ENCODE measurements at regions not wholly inside any gene's neighbourhood (a gene's known extent, or its start where the extent isn't known, plus 50 kb on each side); places are given as distances from the start of the nearest gene placed in this dataset.
"Not testable (repeated sequence)": the region's sequence is repeated elsewhere in the genome, so short reads cannot be mapped to it uniquely, and the experiment has no call there.

- H3K36me3 Mint-ChIP-seq: no peaks in the 10 kb centered on the region
- peaks cover 3 to 24% (median 11%) of the 10 kb centered on the region in 6 donors for H3K9me3 Mint-ChIP-seq
- no peak overlapping the region for H3K4me3 Mint-ChIP-seq
- H3K27ac Mint-ChIP-seq: no peak overlapping the region
- peaks cover 0 to 3% (median 3%) of the 10 kb centered on the region in 3 donors for H3K27me3 Mint-ChIP-seq (ENCODE audit: low read depth in 3 of 3)
- H3K4me1 Mint-ChIP-seq: no peaks in the 10 kb centered on the region
- DNase-seq: no peak
Measured at GRCh38 chr2:187874786-187875185, 320.6 kb upstream of the TFPI start.

DNA sequence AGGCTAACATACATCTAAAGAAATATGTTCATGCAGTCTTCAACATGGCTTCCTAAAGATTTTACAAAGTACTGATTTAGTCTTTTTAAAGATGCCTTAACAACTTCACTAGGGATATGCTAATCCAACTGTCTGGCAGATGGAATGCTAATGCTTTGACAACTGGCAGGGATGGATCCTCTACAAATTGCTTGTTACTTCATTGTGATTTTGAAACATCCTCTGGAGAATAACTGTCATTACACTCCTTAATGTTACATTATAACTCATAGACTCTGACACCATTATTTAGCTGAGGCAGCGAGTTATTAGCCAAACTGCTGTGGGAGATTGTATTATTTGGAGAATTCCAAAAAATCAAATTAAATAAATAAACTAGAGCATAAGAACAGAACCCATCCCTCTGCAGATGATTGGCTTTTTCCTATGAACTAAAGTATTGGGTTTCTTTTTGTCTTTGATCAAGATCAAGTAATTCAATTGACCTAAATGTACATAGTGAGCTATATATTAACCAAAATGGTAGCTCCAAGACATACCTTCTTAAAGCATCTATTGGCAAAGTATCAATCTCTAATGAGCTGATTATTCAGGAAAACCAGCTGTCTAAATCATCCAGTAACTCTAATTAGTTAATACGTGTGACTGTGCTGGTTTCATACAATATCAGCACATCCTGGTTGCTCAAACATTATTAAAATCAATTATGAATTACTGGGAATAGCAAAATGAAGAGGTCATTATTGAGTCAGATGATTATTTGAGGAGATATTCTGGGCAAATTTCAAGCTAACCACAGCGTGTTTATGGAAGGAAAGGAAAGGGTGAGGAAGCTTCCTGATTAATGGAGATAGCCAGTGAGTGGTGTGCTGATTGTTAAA lies 321.3 kb upstream of the TFPI start:
- no peak for DNase-seq
- Mint-ChIP-seq H3K27ac (no peak overlapping the region), H3K27me3 (ENCODE audit: low read depth in 3 of 3) (peaks cover 0 to 3% (median 3%) of the 10 kb centered on the region in 3 donors), H3K36me3 (no peaks in the 10 kb centered on the region), H3K9me3 (peaks cover under 1 to 24% (median 10%) of the 10 kb centered on the region in 6 donors), H3K4me3 (no peak overlapping the region), H3K4me1 (no peaks in the 10 kb centered on the region)

DNA sequence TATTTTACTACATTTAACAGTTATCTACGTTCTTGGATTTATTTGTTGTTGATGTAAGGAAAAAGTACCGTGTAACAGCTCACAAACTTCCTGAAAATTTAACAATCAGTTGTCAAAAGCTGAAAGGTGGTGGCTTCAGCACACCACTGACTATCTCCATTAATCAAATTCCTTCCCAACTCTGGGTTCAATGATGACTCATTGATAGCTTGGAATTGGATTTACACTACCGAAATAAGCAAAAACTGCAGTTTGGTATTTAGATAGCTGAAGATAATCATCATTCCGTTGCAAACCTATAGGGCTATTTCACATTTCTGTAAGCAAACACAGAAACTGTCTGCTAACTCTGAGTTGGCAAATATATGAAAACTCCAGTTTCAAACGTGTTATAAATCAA lies 322.3 kb upstream of the TFPI start:
- DNase-seq: no peak
- H3K9me3 Mint-ChIP-seq: peaks cover 0 to 24% (median 11%) of the 10 kb centered on the region in 6 donors
- H3K4me1 Mint-ChIP-seq: no peaks in the 10 kb centered on the region
- no peak overlapping the region for H3K27ac Mint-ChIP-seq
- peaks cover 0 to 3% (median 3%) of the 10 kb centered on the region in 3 donors for H3K27me3 Mint-ChIP-seq (ENCODE audit: low read depth in 3 of 3)
- no peaks in the 10 kb centered on the region for H3K36me3 Mint-ChIP-seq
- H3K4me3 Mint-ChIP-seq: no peak overlapping the region

DNA sequence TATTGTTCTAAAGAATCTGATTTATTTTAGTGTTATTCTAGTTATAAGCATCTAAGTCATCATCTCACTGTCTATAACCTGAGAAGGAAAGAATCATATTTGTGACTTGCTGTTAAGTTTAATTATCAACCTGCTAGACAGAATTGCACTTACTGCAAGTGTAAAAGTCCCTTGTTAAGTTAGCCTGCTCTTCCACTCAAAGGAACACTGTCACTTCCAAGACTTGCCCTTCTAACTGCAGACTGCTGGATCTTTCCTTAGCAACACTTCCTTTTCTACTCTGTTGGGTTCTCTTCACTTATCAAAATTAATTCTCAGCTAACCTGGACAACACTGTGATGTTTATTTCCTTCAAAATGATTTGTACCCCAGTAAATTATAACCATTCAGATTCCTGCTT lies 323.2 kb upstream of the TFPI start:
- Mint-ChIP-seq H3K9me3 (peaks cover 2 to 24% (median 10%) of the 10 kb centered on the region in 6 donors), H3K27ac (no peak overlapping the region), H3K4me3 (no peak overlapping the region), H3K36me3 (no peaks in the 10 kb centered on the region), H3K4me1 (no peaks in the 10 kb centered on the region), H3K27me3 (ENCODE audit: low read depth in 3 of 3) (peaks cover 0 to 3% (median 0%) of the 10 kb centered on the region in 3 donors)
- DNase-seq: no peak

- no peak for DNase-seq
- Mint-ChIP-seq H3K27me3 (ENCODE audit: low read depth in 3 of 3) (peaks cover 0 to 3% (median 0%) of the 10 kb centered on the region in 3 donors), H3K4me1 (no peaks in the 10 kb centered on the region), H3K4me3 (no peak overlapping the region), H3K36me3 (no peaks in the 10 kb centered on the region), H3K9me3 (peaks cover 5 to 24% (median 11%) of the 10 kb centered on the region in 6 donors), H3K27ac (no peak overlapping the region)
Measured at GRCh38 chr2:187878112-187878511, 323.9 kb upstream of the TFPI start.

GRCh38 chr2:187879491-187879890 lies 325.3 kb upstream of the TFPI start:
- H3K27ac Mint-ChIP-seq: no peak overlapping the region
- H3K4me3 Mint-ChIP-seq: no peak overlapping the region
- DNase-seq: no peak
- peaks cover 0 to 3% (median 0%) of the 10 kb centered on the region in 3 donors for H3K27me3 Mint-ChIP-seq (ENCODE audit: low read depth in 3 of 3)
- H3K4me1 Mint-ChIP-seq: no peaks in the 10 kb centered on the region
- H3K36me3 Mint-ChIP-seq: no peaks in the 10 kb centered on the region
- peaks cover 6 to 18% (median 10%) of the 10 kb centered on the region in 6 donors for H3K9me3 Mint-ChIP-seq

- Mint-ChIP-seq H3K27me3 (ENCODE audit: low read depth in 3 of 3) (no peaks in the 10 kb centered on the region), H3K9me3 (peaks cover 7 to 20% (median 10%) of the 10 kb centered on the region in 6 donors), H3K27ac (no peak overlapping the region), H3K4me1 (no peaks in the 10 kb centered on the region), H3K4me3 (no peak overlapping the region), H3K36me3 (no peaks in the 10 kb centered on the region)
- DNase-seq: no peak
Measured at GRCh38 chr2:187884003-187884402, 329.8 kb upstream of the TFPI start.

DNA sequence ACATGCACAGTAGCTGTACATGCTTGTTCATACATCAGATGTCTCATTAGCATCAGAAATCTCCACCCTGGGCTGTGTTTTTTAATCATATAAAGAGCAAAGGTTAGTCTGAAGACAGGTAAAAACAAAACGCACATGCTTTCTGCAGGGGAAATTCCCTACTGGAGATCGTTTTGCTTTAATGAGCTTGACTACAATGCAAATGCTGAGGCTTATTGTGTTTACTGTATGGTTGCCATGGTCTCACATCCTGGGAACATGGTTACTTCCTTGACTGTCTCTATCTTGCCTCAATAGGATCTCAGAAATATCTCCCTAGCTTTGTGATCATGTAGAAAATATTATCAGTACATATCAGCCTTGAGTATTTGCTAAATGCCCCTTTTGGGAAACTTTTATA lies 336.5 kb upstream of the TFPI start:
- Mint-ChIP-seq H3K27me3 (ENCODE audit: low read depth in 3 of 3) (no peaks in the 10 kb centered on the region), H3K9me3 (peaks cover under 1 to 27% (median 9%) of the 10 kb centered on the region in 6 donors), H3K4me3 (no peak overlapping the region), H3K4me1 (no peaks in the 10 kb centered on the region), H3K27ac (no peak overlapping the region), H3K36me3 (no peaks in the 10 kb centered on the region)
- no peak for DNase-seq

GRCh38 chr2:187900021-187900420 lies 345.8 kb upstream of the TFPI start:
- no peaks in the 10 kb centered on the region for H3K4me1 Mint-ChIP-seq
- peaks cover 15 to 28% (median 21%) of the 10 kb centered on the region in 6 donors for H3K9me3 Mint-ChIP-seq
- DNase-seq: no peak
- H3K27me3 Mint-ChIP-seq (ENCODE audit: low read depth in 3 of 3): no peaks in the 10 kb centered on the region
- no peak overlapping the region for H3K27ac Mint-ChIP-seq
- no peak overlapping the region for H3K4me3 Mint-ChIP-seq
- H3K36me3 Mint-ChIP-seq: no peaks in the 10 kb centered on the region

- H3K36me3 Mint-ChIP-seq: no peaks in the 10 kb centered on the region
- H3K27ac Mint-ChIP-seq: no peak overlapping the region
- no peaks in the 10 kb centered on the region for H3K27me3 Mint-ChIP-seq (ENCODE audit: low read depth in 3 of 3)
- no peak overlapping the region for H3K4me3 Mint-ChIP-seq
- DNase-seq: no peak
- no peaks in the 10 kb centered on the region for H3K4me1 Mint-ChIP-seq
- H3K9me3 Mint-ChIP-seq: peaks cover 10 to 31% (median 20%) of the 10 kb centered on the region in 6 donors
Measured at GRCh38 chr2:187906021-187906420, 351.8 kb upstream of the TFPI start.

- H3K27ac Mint-ChIP-seq; H3K36me3 Mint-ChIP-seq; H3K27me3 Mint-ChIP-seq (ENCODE audit: low read depth in 3 of 3); H3K4me3 Mint-ChIP-seq; H3K4me1 Mint-ChIP-seq; DNase-seq: not testable (repeated sequence)
- H3K9me3 Mint-ChIP-seq: peaks cover 2 to 18% (median 10%) of the 10 kb centered on the region in 6 donors
Measured at GRCh38 chr2:187910922-187911321, 356.7 kb upstream of the TFPI start.

GRCh38 chr2:187912950-187913349 lies 358.7 kb upstream of the TFPI start:
- no peaks in the 10 kb centered on the region for H3K36me3 Mint-ChIP-seq
- H3K27ac Mint-ChIP-seq: no peak overlapping the region
- peaks cover 0 to 2% (median 0%) of the 10 kb centered on the region in 3 donors for H3K27me3 Mint-ChIP-seq (ENCODE audit: low read depth in 3 of 3)
- no peaks in the 10 kb centered on the region for H3K4me1 Mint-ChIP-seq
- no peak overlapping the region for H3K4me3 Mint-ChIP-seq
- DNase-seq: no peak
- H3K9me3 Mint-ChIP-seq: peaks cover 0 to 12% (median 7%) of the 10 kb centered on the region in 6 donors

- Mint-ChIP-seq H3K27me3 (ENCODE audit: low read depth in 3 of 3) (peaks cover 0 to 2% (median 0%) of the 10 kb centered on the region in 3 donors), H3K36me3 (no peaks in the 10 kb centered on the region), H3K4me1 (no peaks in the 10 kb centered on the region), H3K27ac (no peak overlapping the region), H3K9me3 (peaks cover 3 to 13% (median 4%) of the 10 kb centered on the region in 6 donors), H3K4me3 (no peak overlapping the region)
- no peak for DNase-seq
Measured at GRCh38 chr2:187915810-187916209, 361.6 kb upstream of the TFPI start.

DNA sequence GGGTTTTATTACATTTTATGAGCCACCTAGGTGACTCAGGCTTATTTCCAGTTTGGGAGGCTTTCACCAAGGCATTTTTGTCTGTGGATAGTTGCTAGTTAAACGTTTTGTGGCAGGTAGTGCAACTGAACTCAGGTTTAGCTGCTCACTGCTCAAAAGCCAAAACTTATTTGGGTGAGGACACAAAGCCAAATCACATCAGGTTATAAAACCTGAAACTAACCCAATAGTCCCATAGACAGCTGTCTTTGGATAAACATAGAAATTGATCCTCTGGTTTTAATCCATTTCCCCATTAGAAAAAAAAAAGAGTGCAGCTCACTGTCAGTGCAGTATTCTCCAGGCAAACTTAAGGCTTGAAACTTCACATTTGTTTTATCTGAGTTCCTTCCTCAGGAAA lies 362.6 kb upstream of the TFPI start:
- no peak overlapping the region for H3K27ac Mint-ChIP-seq
- no peak overlapping the region for H3K4me3 Mint-ChIP-seq
- H3K4me1 Mint-ChIP-seq: no peaks in the 10 kb centered on the region
- DNase-seq: no peak
- H3K36me3 Mint-ChIP-seq: no peaks in the 10 kb centered on the region
- no peaks in the 10 kb centered on the region for H3K27me3 Mint-ChIP-seq (ENCODE audit: low read depth in 3 of 3)
- H3K9me3 Mint-ChIP-seq: peaks cover 3 to 13% (median 5%) of the 10 kb centered on the region in 6 donors
